ENCODE measurements at regions not wholly inside any gene's neighbourhood (a gene's known extent, or its start where the extent isn't known, plus 50 kb on each side); places are given as distances from the start of the nearest gene placed in this dataset.

- FAIRE-seq, result no peak
Observed at GRCh38 chr3:104731074-104731473, 635.6 kb upstream of the ALCAM start.

DNA sequence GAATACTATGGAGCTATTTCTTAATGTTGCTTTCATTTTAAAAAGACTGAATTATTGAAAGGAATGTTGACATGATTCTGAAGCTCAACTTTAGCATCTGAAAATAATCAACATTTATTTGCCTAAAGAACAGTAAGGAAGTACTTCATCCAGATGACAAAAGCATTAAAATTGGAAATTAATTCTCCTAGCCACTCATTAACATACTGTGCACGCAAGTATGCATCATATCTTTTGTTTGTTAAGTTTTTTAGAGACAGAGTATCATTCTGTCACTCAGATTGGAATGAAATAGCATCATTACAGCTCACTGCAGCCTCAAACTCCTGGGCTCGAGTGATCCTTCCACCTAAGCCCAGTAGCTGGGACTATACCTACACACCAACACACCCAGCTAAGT lies 632.1 kb upstream of the ALCAM start:
- no peak for FAIRE-seq

DNA sequence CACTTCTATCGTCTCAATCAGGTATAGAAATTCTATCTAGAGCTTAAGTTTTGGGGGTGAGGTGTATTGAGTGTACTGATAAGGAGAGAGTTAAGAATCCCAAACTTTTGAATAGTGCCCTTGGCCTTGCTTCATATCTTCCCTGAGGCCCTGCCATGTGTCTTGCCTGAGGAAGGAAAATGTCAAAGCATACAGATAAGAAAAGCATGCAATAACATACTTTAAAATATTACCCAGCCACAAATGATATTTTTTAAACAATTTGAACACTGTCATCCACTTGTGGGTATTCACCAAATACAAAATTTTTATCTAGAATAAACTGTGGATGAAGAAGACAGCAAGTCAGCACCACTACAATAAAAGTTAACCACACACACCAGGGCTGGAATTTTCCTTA lies 631.0 kb upstream of the ALCAM start:
- no peak for FAIRE-seq

- no peak for FAIRE-seq
Observed at GRCh38 chr3:104738271-104738670, 628.4 kb upstream of the ALCAM start.

DNA sequence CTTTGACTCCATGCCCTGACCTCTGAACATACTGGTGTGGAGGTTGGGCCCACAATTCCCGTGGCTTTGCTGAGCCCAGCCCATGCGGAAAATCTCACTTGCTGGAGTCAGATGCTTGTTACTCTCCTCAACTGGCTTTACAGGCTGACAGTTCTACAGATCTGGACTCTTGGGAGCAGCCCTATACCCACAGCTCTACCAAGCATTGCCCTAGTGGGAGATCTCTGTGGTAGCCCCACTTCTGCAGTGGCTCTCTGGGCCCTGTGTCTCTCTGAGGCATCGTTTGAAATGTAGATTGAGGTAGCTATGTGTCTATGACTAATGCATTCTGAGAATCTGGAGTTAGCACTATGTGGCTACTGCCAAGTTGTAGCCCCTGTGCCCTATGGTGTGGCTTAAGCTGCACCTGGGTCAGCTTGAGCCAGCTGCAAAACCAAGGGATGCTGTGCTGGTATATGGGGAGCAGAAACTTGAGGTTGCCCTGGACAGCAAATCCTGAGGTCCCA lies 625.8 kb upstream of the ALCAM start:
- no peak for FAIRE-seq

GRCh38 chr3:104742044-104742443 lies 624.7 kb upstream of the ALCAM start:
- no peak for FAIRE-seq

GRCh38 chr3:104745313-104745712 lies 621.4 kb upstream of the ALCAM start:
- no peak for FAIRE-seq

DNA sequence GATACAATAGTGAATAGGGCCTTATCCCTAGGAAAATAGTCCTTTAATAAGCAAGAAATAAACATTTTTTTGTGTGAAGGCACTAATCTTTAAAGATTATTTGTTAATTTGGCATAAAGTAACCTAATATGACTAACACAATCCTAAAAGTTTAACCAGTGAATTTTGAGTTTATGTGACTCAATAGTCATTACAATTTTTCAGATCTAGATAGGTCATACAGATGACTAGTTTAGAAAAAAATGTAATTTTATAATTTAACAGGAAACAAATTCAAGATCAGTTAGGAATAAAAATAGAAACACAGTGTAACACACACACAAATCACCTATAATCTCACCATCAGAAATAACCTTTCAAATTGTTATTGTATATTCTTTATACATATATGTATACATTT lies 620.7 kb upstream of the ALCAM start:
- FAIRE-seq, result no peak

DNA sequence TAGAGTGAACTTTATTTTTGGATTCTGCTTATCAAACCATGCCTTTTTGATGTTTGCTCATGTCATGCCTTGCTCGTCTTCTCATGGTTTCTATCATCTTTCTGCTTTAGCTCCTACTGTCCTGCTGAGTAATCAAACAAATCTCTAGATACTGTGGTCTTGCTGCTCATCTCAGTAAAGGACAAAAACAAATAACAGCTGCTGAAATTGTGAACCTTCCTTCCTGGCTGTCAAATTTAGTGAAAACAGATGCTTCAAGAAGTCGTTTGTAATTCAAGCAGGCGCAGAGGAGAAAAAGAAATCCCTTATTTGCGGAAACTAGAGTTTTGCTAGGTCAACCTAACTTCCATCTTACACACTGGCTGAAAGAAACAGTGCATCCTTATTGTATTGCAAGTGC lies 616.1 kb upstream of the ALCAM start:
- FAIRE-seq, result peak; percentile 70

DNA sequence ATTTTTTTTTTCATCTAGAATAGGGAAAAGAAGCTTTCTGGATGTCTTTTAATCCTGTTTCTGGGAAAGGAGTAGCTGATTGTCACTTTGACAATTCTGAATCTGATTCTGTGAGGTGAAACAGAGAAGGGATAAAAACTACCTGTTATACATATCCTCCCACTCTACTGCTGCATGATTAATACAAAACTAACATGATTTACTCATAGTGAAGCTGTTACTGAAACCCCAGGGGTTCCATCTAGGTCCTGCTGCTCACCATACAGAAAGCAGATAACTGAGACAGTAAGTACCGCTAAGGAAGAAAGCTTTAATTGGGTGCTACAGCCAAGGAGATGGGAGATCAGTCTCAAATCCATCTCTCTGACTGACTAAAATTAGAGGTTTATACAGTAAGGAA lies 610.9 kb upstream of the ALCAM start:
- FAIRE-seq, result no peak

DNA sequence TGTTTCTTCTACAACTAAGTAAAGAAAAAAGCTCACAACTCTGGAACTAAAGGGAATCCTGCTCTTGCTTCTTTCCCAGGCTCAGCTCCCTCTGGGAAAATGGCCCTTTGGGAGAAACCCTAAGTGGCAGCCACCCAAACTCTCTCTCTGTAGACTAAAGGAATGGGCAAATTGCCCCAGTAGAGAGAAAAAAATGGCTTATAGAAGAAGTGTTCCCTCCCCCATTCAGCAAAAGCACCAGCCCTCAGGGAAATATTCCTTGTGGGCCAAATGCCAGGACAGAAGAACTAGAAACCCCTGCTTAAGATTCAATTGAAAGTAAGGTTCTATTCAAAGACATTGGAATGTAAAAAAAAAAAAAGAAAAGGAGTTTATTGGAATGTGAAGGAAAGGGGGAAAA lies 603.7 kb upstream of the ALCAM start:
- no peak for FAIRE-seq

GRCh38 chr3:104764496-104764895 lies 602.2 kb upstream of the ALCAM start:
- peak; percentile 56 for FAIRE-seq

DNA sequence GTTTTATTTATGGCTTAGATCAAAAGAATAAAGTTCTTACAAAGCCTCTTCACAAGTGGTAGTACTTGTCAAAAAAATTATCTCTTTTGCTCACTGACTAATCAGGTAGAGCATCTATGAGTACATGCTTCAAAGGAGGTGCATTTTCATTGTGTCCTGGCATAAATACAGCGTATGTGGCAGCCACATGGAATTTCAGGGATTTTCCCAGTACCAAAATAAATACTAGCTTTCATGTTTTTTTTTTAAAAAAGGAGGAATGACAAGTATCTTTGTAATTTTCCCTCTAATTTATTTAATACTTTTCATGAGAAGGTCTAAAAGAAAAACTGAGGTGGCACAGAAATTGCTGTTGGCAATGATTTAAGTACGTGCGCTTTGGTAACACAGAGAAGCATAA lies 597.8 kb upstream of the ALCAM start:
- no peak for FAIRE-seq

DNA sequence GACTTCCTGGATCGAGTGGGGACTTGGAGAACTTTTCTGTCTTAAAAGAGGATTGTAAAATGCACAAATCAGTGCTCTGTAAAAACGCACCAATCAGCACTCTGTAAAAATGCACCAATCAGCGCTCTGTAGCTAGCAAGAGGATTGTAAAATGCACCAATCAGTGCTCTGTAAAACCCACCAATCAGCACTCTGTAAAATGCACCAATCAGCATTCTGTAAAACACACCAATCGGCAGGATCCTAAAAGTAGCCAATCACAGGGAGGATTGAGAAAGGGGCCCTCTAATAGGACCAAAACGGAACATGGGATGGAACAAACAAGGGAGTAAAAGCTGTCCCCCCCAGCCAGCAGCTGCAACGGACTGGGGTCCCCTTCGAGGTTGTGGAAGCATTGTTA lies 587.4 kb upstream of the ALCAM start:
- FAIRE-seq, result no peak

GRCh38 chr3:104781112-104781511 lies 585.6 kb upstream of the ALCAM start:
- FAIRE-seq, result no peak

- FAIRE-seq, result no peak
Observed at GRCh38 chr3:104785947-104786346, 580.8 kb upstream of the ALCAM start.

DNA sequence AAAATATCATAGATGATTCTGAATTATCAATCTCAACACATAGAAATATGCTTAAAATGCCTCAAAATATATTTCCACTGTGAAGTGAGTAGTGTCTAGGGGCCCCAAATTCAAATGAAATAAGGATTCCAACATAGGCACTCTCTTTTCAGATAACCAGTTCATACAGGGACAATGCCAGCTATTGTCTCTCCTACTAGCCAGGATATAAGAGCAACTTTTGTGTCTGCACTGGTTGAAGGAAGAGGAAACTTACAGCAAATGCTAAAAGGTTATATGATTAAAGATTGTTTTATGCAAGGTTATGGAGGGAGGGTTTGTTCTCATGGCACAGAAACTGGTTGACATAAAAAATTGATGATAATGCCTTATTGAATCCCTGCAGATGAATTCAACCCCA lies 579.4 kb upstream of the ALCAM start:
- FAIRE-seq, result no peak

GRCh38 chr3:104788807-104789206 lies 577.9 kb upstream of the ALCAM start:
- no peak for FAIRE-seq

- FAIRE-seq, result no peak
Observed at GRCh38 chr3:104791331-104791730, 575.4 kb upstream of the ALCAM start.

- no peak for FAIRE-seq
Observed at GRCh38 chr3:104796556-104796955, 570.2 kb upstream of the ALCAM start.

- no peak for FAIRE-seq
Observed at GRCh38 chr3:104805042-104805441, 561.7 kb upstream of the ALCAM start.

DNA sequence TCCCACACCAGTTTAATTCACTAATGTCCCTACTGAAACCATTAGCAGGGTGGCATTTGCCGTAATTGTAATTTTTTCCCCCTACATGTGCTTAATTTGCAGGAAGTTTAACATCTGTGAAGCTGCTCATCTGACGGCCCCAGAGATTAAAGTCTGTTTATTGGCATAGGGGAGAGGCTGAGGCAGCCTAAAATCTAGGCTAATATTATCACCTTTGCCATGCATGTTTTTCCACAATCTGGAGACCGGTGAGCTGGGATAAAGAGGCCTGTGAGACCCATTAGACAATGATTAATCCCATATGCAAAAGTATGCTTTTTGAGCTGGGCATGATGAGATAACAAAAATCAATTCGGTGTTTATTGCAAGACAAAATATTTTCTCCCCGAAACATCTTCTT lies 561.2 kb upstream of the ALCAM start:
- no peak for FAIRE-seq

- no peak for FAIRE-seq
Observed at GRCh38 chr3:104810896-104811295, 555.8 kb upstream of the ALCAM start.

DNA sequence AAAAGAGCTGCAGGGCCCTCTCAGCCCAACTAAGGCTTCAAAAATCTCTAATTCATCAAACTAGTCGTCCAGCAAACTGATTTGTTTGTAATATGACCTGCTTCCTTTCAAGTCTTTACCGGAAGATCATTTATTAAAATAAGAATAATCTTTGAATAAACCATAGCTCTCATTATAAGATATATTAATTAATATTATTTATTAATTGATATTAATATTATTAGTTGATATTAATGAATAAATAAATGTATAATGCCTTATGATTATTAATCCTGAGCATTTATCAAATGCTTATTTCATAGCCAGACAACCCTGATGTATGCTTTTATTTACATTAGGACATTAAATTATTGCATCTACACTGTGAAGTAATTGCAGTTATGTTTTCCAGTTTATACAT lies 550.7 kb upstream of the ALCAM start:
- peak; percentile 51 for FAIRE-seq

DNA sequence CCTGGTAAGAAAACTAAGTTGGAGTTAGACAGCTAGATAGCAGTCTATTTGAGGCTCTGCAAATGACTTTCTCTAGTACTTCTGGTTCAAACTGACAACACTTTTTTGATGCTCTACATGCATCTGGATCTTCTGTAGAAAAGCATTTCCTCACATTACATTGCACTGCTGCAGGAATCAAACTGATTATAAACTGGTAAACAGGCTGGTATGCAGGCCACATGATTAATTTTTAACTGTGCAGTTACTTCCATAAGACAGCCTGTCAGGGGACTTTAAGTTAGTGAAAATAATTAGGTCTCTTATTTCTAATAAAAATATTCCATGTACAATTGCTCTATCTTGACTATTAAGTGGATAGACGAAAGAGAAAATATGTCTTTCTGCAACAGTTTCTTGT lies 550.0 kb upstream of the ALCAM start:
- FAIRE-seq, result no peak

- FAIRE-seq, result no peak
Observed at GRCh38 chr3:104819333-104819732, 547.4 kb upstream of the ALCAM start.

All from islet of Langerhans (tissue), 1 donor.